GM12892 (cell line): ENCODE measurements at regions not wholly inside any gene's neighbourhood (a gene's known extent, or its start where the extent isn't known, plus 50 kb on each side); places are given as distances from the start of the nearest gene placed in this dataset.
A peak's percentile ranks its signal among the peaks of the same experiment; 100 is the strongest.

Experiments used
- DNase-seq: peaks from one replicate; pipeline ENCODE4 v3.0.0; 2011; ENCODE audit not compliant: insufficient read length
- FAIRE-seq: peaks from 2 replicates; lab custom pipeline; 2011; peaks lifted over from hg19 to GRCh38; lab: Jason Lieb, UNC
- POLR2A ChIP-seq: IDR thresholded peaks from 2 replicates; pipeline ENCODE4 v1.6.1; 2011; ENCODE audit warnings: low read depth, low read length, control low read depth
- POLR2AphosphoS5 ChIP-seq: IDR thresholded peaks from 2 replicates; pipeline ENCODE4 v1.6.1; 2011; ENCODE audit warnings: low read depth, low read length, control low read depth
- TAF1 ChIP-seq: IDR thresholded peaks from 2 replicates; pipeline ENCODE4 v1.6.1; 2011; ENCODE audit warnings: low read depth, mild to moderate bottlenecking, control low read depth, low read length, borderline replicate concordance

DNA sequence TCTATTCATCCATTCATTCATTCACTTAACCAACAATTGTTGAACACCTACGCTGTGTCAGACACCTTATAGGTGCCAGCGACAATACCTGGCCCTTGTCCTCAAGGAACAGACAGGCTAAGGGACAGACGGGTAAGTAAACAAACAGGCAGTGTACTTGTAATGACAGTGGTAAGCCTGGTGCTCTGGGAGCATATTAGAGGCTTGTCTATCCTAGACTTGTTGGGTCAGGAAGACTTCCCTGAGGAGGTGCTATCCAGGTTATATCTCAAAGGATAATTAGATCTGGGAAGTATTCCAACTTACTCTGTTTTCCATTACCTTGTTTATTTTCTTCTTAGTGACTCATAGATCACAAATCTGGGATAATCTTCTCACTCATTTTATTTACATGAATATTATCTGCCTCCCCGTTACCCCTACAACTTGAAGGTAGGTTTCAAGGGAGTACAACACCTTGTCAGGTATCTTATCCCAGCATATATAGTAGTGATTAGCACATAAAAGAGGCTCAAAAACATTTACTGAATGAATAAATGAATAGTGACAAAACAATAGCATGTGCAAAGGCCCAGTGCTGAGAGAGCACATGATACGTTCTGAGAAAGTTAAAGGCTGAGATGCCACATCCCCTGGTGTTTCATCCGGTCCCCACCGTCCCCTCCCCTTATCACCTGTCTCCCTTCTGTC lies 75.3 kb upstream of the NCAM1 start:
- FAIRE-seq: no peak
- no peak for DNase-seq
- TF ChIP-seq POLR2A (no peak), TAF1 (no peak), POLR2AphosphoS5 (no peak)

GRCh38 chr11:112886434-112887370 lies 74.5 kb upstream of the NCAM1 start:
- FAIRE-seq: peak; percentile 24
- TF ChIP-seq TAF1: no peak
- TF ChIP-seq POLR2A: no peak
- no peak for TF ChIP-seq POLR2AphosphoS5
- DNase-seq: no peak

- TF ChIP-seq TAF1 (no peak), POLR2A (no peak)
- DNase-seq (no peak), FAIRE-seq (no peak)
Measured at GRCh38 chr11:112889446-112889845, 71.8 kb upstream of the NCAM1 start.

GRCh38 chr11:112899235-112900006 lies 61.8 kb upstream of the NCAM1 start:
- FAIRE-seq: no peak
- TF ChIP-seq POLR2A: no peak
- TF ChIP-seq TAF1: no peak
- TF ChIP-seq POLR2AphosphoS5: no peak
- no peak for DNase-seq

DNA sequence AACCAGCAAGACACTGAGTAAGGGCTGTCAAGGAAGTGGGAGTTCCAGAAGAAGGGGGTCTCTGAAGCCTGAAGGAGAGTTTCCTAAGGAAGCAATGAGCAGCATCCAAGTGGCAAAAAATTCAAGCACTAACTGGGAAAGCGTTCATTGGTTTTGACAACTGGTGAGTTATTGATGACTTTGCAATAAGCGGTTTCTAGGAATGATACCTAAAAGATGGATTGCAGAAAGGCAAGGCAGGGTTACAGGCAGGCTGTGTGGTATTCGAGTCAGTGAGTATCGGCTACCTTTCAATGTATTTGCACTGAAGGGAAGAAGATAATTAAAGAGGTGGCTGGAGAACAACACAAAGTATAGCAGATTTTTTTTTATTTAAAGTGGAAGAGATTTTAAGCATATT lies 59.3 kb upstream of the NCAM1 start:
- TF ChIP-seq POLR2AphosphoS5 (no peak), TAF1 (no peak), POLR2A (no peak)
- FAIRE-seq (no peak), DNase-seq (no peak)

GRCh38 chr11:112902361-112903011 lies 58.7 kb upstream of the NCAM1 start:
- TF ChIP-seq POLR2A: no peak
- no peak for TF ChIP-seq POLR2AphosphoS5
- no peak for TF ChIP-seq TAF1
- DNase-seq (no peak), FAIRE-seq (no peak)

GRCh38 chr11:112903340-112903739 lies 57.9 kb upstream of the NCAM1 start:
- DNase-seq (no peak), FAIRE-seq (no peak)
- TF ChIP-seq POLR2AphosphoS5: no peak
- TF ChIP-seq TAF1: no peak
- no peak for TF ChIP-seq POLR2A

- FAIRE-seq: no peak
- TF ChIP-seq POLR2AphosphoS5 (no peak), POLR2A (no peak)
Measured at GRCh38 chr11:112911124-112911523, 50.1 kb upstream of the NCAM1 start.

More at GRCh38 chr11:112911124-112911523, 50.1 kb upstream of the NCAM1 start:
- DNase-seq: no peak
